ENCODE measurements at regions not wholly inside any gene's neighbourhood (a gene's known extent, or its start where the extent isn't known, plus 50 kb on each side); places are given as distances from the start of the nearest gene placed in this dataset.

GRCh38 chrX:51798701-51799100, 55.5 kb downstream of the GSPT2 start:
- Histone ChIP-seq H3K36me3 (ENCODE audit: insufficient read depth) (no peaks in the 10 kb centered on the region), H2AFZ (ENCODE audit: low read depth) (no peak overlapping the region), H3K27me3 (ENCODE audit: insufficient read depth, low read depth) (no peaks in the 10 kb centered on the region), H3K4me3 (IDR thresholded peaks at IDR 0.05; ENCODE audit: insufficient read depth, low read depth, low read length) (no peak overlapping the region), H3K4me2 (no peak overlapping the region), H3K9ac (no peak overlapping the region), H3K27ac (no peak overlapping the region), H3K79me2 (ENCODE audit: insufficient read depth, low read depth) (peaks cover 2% of the 10 kb centered on the region; the same call in 1 of the 2 replicates), H4K20me1 (ENCODE audit: insufficient read depth) (no peaks in the 10 kb centered on the region), H3K4me1 (ENCODE audit: low read depth, poor library complexity, severe bottlenecking) (peaks cover 5% of the 10 kb centered on the region)
- TF ChIP-seq CTCF (conservative IDR thresholded peaks at IDR 0.05; ENCODE audit: low read depth, low read length) = no peak

GRCh38 chrX:51802917-51803688, 59.9 kb downstream of the GSPT2 start:
- Histone ChIP-seq H3K27ac (peak overlapping the region; percentile 66), H3K79me2 (ENCODE audit: insufficient read depth, low read depth) (peaks cover 15% of the 10 kb centered on the region), H3K36me3 (ENCODE audit: insufficient read depth) (no peaks in the 10 kb centered on the region), H3K4me2 (peak overlapping the region; percentile 71; the same call in 1 of the 2 replicates), H4K20me1 (ENCODE audit: insufficient read depth) (no peaks in the 10 kb centered on the region), H3K27me3 (ENCODE audit: insufficient read depth, low read depth) (no peaks in the 10 kb centered on the region), H2AFZ (ENCODE audit: low read depth) (peak overlapping the region; percentile 89), H3K9ac (peak overlapping the region; percentile 60), H3K4me3 (IDR thresholded peaks at IDR 0.05; ENCODE audit: insufficient read depth, low read depth, low read length) (no peak overlapping the region), H3K4me1 (ENCODE audit: low read depth, poor library complexity, severe bottlenecking) (peaks cover 14% of the 10 kb centered on the region)
- peak; percentile 59 for TF ChIP-seq CTCF (conservative IDR thresholded peaks at IDR 0.05; ENCODE audit: low read depth, low read length)

- Histone ChIP-seq H3K27me3 (ENCODE audit: insufficient read depth, low read depth) (no peaks in the 10 kb centered on the region), H3K4me1 (ENCODE audit: low read depth, poor library complexity, severe bottlenecking) (peaks cover 14% of the 10 kb centered on the region), H4K20me1 (ENCODE audit: insufficient read depth) (no peaks in the 10 kb centered on the region), H2AFZ (ENCODE audit: low read depth) (no peak overlapping the region), H3K36me3 (ENCODE audit: insufficient read depth) (no peaks in the 10 kb centered on the region), H3K4me3 (IDR thresholded peaks at IDR 0.05; ENCODE audit: insufficient read depth, low read depth, low read length) (no peak overlapping the region), H3K79me2 (ENCODE audit: insufficient read depth, low read depth) (peaks cover 21% of the 10 kb centered on the region), H3K4me2 (peak overlapping the region; percentile 71), H3K27ac (no peak overlapping the region; the same call in 1 of the 2 replicates), H3K9ac (peak overlapping the region; percentile 60; the same call in 1 of the 2 replicates)
- no peak for TF ChIP-seq CTCF (conservative IDR thresholded peaks at IDR 0.05; ENCODE audit: low read depth, low read length)
These were observed 60.6 kb downstream of the GSPT2 start for GRCh38 chrX:51803833-51804232.

- no peak overlapping the region for H3K9ac ChIP-seq
- H3K27ac ChIP-seq = no peak overlapping the region
- H3K4me1 ChIP-seq (ENCODE audit: low read depth, poor library complexity, severe bottlenecking) = peaks cover 14% of the 10 kb centered on the region
- H4K20me1 ChIP-seq (ENCODE audit: insufficient read depth) = no peaks in the 10 kb centered on the region
- peaks cover 21% of the 10 kb centered on the region for H3K79me2 ChIP-seq (ENCODE audit: insufficient read depth, low read depth)
- H3K36me3 ChIP-seq (ENCODE audit: insufficient read depth) = no peaks in the 10 kb centered on the region
- no peaks in the 10 kb centered on the region for H3K27me3 ChIP-seq (ENCODE audit: insufficient read depth, low read depth)
- no peak overlapping the region for H3K4me3 ChIP-seq (IDR thresholded peaks at IDR 0.05; ENCODE audit: insufficient read depth, low read depth, low read length)
- no peak overlapping the region for H3K4me2 ChIP-seq
- no peak overlapping the region for H2AFZ ChIP-seq (ENCODE audit: low read depth)
- no peak for TF ChIP-seq CTCF (conservative IDR thresholded peaks at IDR 0.05; ENCODE audit: low read depth, low read length)
These were observed 61.5 kb downstream of the GSPT2 start for GRCh38 chrX:51804741-51805140.

Data from KMS-11 (cell line).